ENCODE measurements at regions not wholly inside any gene's neighbourhood (a gene's known extent, or its start where the extent isn't known, plus 50 kb on each side); places are given as distances from the start of the nearest gene placed in this dataset.

DNA sequence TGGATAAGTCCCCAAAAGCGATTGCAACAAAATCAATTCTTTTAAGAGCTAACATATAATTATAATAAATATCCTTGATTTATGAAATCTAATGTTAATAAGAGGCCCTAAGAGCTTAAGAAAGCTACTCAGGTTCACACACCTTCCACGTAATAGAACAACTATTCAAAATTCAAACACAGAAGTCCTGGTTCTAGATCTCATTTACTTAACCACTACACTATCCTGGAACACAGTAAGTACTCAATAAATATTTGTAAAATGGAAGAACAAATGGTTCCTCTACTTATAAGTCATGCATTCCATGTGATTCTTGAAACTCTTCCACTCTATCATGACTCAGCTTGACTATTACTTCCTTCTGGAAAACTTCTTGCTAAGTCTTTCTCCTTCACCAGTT is 268.2 kb downstream of the FAM181B start:
- Histone ChIP-seq H3K4me3 (no peak overlapping the region), H3K9me3 (no peaks in the 10 kb centered on the region), H3K27ac (no peak overlapping the region), H3K36me3 (no peaks in the 10 kb centered on the region), H3K27me3 (ENCODE audit: low read depth) (no peaks in the 10 kb centered on the region), H3K4me1 (no peaks in the 10 kb centered on the region)
- peak; percentile 41 to 85 for ATAC-seq
- TF ChIP-seq, protein P1, sequence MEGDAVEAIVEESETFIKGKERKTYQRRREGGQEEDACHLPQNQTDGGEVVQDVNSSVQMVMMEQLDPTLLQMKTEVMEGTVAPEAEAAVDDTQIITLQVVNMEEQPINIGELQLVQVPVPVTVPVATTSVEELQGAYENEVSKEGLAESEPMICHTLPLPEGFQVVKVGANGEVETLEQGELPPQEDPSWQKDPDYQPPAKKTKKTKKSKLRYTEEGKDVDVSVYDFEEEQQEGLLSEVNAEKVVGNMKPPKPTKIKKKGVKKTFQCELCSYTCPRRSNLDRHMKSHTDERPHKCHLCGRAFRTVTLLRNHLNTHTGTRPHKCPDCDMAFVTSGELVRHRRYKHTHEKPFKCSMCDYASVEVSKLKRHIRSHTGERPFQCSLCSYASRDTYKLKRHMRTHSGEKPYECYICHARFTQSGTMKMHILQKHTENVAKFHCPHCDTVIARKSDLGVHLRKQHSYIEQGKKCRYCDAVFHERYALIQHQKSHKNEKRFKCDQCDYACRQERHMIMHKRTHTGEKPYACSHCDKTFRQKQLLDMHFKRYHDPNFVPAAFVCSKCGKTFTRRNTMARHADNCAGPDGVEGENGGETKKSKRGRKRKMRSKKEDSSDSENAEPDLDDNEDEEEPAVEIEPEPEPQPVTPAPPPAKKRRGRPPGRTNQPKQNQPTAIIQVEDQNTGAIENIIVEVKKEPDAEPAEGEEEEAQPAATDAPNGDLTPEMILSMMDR (IDR thresholded peaks at IDR 0.05): no peak
- intact Hi-C loops (cut with DNase I): no loop called here
- DNase-seq: no peak

DNA sequence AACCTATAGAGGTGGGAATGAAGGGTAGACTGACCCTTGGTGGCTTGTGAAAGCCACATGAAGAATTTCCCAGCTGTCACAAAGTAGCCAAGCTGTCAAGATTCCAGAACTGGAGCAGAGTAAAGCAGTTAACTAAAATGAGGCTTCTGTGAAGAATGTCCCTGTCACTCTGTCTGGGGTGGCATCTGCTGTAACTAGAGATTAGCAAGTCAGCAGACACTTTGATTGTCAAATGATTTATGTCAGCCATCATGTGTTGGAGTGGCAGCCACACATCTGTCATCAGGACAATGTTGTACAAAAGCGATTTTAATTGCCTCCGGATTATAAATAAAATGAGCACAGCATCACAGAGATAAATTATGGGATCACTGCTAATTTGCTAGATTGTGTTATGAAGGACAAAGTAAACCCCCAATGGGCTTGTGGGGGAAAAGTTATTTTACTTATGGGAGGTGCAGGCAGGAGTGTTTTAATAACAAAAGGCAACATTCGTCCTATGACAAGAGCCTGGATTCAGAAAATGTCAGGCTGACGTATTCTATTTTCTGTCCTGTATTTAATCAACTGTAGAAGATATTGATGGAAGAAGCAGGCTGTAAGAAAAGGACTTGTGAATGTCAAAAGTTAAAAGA is 270.9 kb downstream of the FAM181B start:
- H3K36me3 ChIP-seq: no peaks in the 10 kb centered on the region
- ATAC-seq (no peak), DNase-seq (no peak)
- no peaks in the 10 kb centered on the region for H3K4me1 ChIP-seq
- intact Hi-C loops (cut with DNase I): no loop called here
- no peaks in the 10 kb centered on the region for H3K9me3 ChIP-seq
- no peaks in the 10 kb centered on the region for H3K27me3 ChIP-seq (ENCODE audit: low read depth)
- H3K4me3 ChIP-seq: no peak overlapping the region
- no peak overlapping the region for H3K27ac ChIP-seq
- TF ChIP-seq, protein P1 (IDR thresholded peaks at IDR 0.05): no peak

DNA sequence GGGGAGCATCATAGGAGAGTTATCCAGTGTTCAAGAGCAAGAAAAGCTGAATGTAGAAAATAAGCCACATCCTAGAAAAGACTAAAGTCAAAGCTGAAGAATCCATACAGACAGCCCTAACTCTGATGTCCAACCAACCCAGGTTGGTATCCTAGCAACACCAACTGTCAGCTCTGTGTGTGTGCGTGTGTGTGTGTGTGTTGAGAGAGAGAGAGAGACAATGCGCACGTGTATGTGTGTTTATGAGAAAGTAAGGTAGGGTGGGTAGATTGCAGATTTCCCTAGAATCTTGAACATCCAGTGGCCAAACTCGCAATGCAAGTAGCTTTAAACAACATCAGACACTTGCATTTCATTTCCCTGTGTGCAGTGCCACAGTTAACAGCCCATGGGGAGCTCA is 274.9 kb downstream of the FAM181B start:
- DNase-seq (no peak), ATAC-seq (no peak)
- no peak overlapping the region for H3K4me3 ChIP-seq
- no peaks in the 10 kb centered on the region for H3K27me3 ChIP-seq (ENCODE audit: low read depth)
- H3K9me3 ChIP-seq: no peaks in the 10 kb centered on the region
- no peaks in the 10 kb centered on the region for H3K4me1 ChIP-seq
- H3K36me3 ChIP-seq: no peaks in the 10 kb centered on the region
- TF ChIP-seq, protein P1 (IDR thresholded peaks at IDR 0.05): no peak
- intact Hi-C loops (cut with DNase I): no loop called here
- no peak overlapping the region for H3K27ac ChIP-seq

DNA sequence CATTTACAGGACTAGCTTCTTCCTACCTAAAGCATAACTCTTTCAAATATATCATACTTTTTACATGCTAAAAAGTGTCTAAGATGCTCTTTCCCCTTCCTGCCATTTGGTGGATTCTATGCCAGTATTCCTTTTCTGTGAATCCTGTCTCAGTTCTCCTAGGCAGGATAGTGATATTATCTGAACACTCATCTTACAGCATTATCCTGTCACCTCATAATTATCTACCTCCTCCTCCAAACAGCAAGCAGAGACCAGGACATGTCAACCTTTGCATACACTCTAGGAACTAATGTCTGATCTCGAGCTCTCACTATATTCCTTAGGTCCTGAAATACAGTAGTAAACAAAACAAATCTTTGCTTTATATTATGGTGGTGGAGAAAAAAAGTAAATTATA is 275.5 kb downstream of the FAM181B start:
- Histone ChIP-seq H3K9me3 (no peaks in the 10 kb centered on the region), H3K4me3 (no peak overlapping the region), H3K4me1 (no peaks in the 10 kb centered on the region), H3K27me3 (ENCODE audit: low read depth) (no peaks in the 10 kb centered on the region), H3K36me3 (no peaks in the 10 kb centered on the region), H3K27ac (no peak overlapping the region)
- no peak for ATAC-seq
- DNase-seq: no peak
- intact Hi-C loops (cut with DNase I): no loop called here
- TF ChIP-seq, protein P1 (IDR thresholded peaks at IDR 0.05): no peak

DNA sequence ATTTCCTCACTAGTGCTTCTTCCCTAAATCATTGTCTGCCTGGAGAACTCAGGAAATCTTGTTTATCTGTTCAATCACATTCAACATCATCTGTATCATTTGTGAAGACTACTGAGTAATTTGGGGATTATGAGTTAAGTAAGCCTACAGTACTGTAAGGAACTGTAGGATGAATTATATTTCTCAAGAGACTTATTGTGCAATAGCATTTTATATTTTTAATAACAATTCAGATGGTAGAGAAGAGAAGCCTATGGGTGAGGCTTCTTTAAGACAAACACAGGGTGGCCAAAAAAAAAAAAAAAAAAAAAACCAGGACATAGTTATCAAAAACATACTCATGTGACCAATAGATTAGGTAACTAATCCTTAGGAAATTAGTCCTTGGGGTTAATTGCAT is 282.7 kb downstream of the FAM181B start:
- no peak for ATAC-seq
- Histone ChIP-seq H3K4me3 (no peak overlapping the region), H3K27me3 (ENCODE audit: low read depth) (no peaks in the 10 kb centered on the region), H3K4me1 (no peaks in the 10 kb centered on the region), H3K36me3 (no peaks in the 10 kb centered on the region), H3K27ac (no peak overlapping the region), H3K9me3 (no peaks in the 10 kb centered on the region)
- DNase-seq: no peak
- intact Hi-C loops (cut with DNase I): no loop called here
- TF ChIP-seq, protein P1 (IDR thresholded peaks at IDR 0.05): no peak

All from lower lobe of right lung (tissue), 2 donors.